HFF-Myc (cell line): ENCODE measurements at regions not wholly inside any gene's neighbourhood (a gene's known extent, or its start where the extent isn't known, plus 50 kb on each side); places are given as distances from the start of the nearest gene placed in this dataset.

Experiments
- DNase-seq: peaks from one replicate; pipeline ENCODE4 v3.0.0-alpha.2; 2011; ENCODE audit warnings: low read depth; ENCODE audit errors: extremely low read depth
- H3K4me3 ChIP-seq: replicated peaks from 2 replicates; pipeline ENCODE4 v1.5.1; 2011; ENCODE audit warnings: low read depth, mild to moderate bottlenecking, control low read depth, low read length
- TF ChIP-seq, protein P1 (sequence below): IDR thresholded peaks from 2 replicates; pipeline ENCODE4 v1.5.1; 2012; ENCODE audit warnings: mild to moderate bottlenecking, low read depth, low read length, control low read depth; ENCODE audit errors: missing control alignments

DNA sequence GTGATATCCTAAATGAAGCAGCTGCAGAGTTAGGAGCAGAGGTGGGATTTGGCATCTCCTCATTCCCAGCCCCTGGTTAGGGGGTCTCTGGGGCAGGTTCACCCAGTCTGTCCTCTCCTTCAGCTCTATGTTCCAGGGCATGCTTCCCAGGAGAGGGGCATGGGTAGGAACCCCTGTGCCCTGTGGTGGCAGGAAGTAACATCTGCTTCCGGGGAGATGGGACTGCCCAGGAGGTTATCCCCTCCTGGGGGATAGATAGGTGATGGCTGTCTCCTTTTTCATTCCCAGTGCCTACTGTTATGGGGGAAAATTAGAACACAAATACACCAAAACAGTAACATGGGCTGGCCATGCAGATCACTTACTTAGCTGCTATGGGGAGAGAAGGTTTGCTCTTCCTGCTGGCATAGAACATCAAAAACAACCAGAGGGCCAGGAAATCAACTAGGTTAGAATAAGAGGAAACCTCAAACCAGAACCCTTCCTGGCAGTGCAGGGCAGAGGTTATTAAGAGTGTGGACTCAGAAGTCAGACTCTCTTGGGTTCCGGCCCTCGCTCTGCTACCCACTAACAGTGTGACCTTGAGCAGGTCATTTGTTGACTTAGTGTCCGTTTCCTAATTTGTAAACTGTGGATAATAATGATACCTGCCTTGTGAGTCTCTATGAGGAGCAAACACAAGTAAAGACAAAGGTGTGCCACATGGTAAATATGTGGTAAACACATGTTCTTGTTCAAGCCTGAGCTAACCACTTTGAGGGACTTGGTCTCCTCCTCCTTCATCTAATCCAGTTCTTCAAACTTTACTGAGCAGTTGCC lies 157.8 kb upstream of the JUN start:
- TF ChIP-seq, protein P1, sequence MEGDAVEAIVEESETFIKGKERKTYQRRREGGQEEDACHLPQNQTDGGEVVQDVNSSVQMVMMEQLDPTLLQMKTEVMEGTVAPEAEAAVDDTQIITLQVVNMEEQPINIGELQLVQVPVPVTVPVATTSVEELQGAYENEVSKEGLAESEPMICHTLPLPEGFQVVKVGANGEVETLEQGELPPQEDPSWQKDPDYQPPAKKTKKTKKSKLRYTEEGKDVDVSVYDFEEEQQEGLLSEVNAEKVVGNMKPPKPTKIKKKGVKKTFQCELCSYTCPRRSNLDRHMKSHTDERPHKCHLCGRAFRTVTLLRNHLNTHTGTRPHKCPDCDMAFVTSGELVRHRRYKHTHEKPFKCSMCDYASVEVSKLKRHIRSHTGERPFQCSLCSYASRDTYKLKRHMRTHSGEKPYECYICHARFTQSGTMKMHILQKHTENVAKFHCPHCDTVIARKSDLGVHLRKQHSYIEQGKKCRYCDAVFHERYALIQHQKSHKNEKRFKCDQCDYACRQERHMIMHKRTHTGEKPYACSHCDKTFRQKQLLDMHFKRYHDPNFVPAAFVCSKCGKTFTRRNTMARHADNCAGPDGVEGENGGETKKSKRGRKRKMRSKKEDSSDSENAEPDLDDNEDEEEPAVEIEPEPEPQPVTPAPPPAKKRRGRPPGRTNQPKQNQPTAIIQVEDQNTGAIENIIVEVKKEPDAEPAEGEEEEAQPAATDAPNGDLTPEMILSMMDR: no peak
- H3K4me3 ChIP-seq: no peak overlapping the region
- no peak for DNase-seq

DNA sequence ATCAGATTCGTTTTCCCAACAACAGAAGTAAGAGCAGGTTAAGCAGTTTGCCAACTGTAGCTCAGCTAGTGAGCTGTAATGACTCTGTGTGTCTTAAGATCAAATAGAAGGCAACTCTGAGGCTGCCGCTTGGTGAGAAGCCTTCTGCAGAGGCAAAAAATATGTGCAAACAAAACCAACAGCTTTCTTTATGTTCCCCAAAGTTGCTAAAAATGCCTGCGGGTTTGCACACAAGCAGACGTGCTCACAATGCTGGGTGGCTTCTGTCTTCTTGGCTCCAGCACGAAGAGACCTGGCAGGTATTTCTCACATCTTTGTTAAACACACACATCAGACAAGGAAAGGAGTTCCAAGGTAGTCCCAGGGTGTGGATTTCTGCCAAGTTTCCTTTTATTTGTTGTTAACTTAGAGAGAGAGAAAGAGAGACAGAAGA lies 158.9 kb upstream of the JUN start:
- DNase-seq: no peak
- H3K4me3 ChIP-seq: no peak overlapping the region
- TF ChIP-seq, protein P1: no peak

DNA sequence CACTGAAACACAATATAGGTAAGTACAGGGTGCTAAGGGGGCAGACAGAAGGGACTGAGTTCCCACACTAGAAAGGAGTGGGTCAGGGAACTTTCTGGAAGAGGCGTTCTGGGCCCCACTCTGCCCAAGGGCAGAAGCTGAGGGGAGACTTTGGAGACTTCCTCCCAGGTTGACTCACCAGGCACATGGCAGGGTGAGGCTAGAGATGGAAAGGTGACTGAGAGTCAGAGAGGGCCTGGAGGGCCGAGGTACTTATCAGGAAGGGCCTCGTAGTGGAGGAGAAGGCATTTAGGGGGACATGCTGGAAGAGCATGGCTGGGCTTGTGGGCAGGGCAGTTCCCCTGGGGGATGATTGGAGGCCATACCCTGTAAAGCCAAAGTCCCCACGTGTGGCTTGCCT lies 159.9 kb upstream of the JUN start:
- TF ChIP-seq, protein P1: no peak
- no peak overlapping the region for H3K4me3 ChIP-seq
- no peak for DNase-seq

DNA sequence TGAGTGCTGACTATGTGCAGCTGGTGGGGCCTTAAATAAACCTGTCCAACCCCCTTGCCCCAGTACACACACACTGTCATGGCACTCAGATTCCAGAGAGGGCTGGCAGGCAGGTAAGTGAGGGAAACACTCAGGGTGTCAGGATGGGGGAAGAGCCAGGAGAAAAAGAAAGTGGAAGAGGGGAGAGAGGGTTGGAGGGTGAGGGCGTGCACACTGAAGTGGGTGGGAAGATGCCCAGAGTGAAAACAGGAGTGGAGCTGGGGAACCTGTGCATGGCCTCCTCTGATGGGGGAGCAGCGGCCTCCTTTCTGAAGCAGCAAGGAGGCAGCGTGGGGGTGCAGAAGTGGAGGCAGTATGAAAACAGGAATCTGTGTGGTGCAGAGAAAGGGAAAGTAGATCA lies 160.6 kb upstream of the JUN start:
- TF ChIP-seq, protein P1: no peak
- DNase-seq: no peak

DNA sequence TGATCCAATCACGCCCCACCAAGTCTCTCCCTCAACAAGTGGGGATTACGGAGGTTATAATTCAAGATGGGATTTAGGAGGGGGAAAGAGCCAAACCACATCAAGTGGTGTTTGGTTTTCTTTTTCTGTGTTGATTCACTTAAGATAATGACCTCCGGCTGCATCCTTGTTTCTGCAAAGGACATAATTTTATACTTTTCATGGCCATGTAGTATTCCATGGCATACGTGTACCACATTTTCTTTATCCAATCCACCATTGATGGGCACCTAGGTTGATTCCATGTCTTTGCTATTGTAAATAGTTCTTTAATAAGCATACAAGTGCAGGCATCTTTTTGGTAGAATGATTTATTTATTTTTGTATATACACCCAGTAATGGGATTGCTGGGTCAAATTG lies 162.5 kb upstream of the JUN start:
- TF ChIP-seq, protein P1: no peak
- no peak for DNase-seq
- no peak overlapping the region for H3K4me3 ChIP-seq

More for the DNA sequence above, 160.6 kb upstream of the JUN start:
- no peak overlapping the region for H3K4me3 ChIP-seq

DNA sequence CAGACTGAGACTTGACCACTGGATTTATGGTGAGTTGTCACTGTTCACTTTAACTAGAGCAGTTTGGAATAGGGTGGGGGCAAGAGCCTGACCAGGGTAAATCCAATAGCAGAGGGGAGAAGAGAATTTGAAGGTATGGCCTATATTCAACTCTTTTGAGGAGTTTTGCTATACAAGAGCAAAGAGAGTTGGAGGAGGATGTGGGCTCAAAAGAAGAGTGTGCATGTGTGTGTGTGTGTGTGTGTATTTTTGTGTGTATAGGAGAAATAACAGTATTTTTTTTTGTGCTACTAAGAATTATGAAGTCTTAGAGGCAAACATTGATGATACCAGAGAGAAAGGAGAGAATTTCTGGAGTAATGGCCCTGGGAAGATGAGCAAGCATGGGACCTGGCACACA lies 164.8 kb upstream of the JUN start:
- TF ChIP-seq, protein P1: no peak
- no peak overlapping the region for H3K4me3 ChIP-seq
- no peak for DNase-seq
